ENCODE measurements at regions not wholly inside any gene's neighbourhood (a gene's known extent, or its start where the extent isn't known, plus 50 kb on each side); places are given as distances from the start of the nearest gene placed in this dataset.

DNA sequence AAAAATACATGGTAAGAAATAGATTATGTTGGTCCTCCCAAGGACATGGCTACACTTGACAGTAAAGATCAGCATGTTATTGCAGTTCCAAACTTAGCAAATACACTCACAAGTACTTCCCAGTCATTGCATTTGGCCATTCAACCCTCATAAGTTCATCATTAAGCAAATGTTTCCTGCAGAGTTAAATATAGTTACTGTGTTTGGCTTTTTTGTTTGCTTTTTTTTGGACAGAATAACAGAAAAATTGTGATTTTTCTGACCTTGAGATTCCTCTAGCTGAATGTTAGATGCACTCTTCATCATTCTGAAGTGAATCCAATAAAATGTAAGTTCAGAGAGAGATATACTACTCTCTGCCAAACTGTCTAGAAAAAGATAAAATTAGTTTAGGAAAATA is 295.3 kb downstream of the GPD2 start:
- H3K9me3 Mint-ChIP-seq (ENCODE audit: low read depth) = no peaks in the 10 kb centered on the region
- H3K36me3 Mint-ChIP-seq (ENCODE audit: low read depth) = no peaks in the 10 kb centered on the region
- no peak overlapping the region for H3K27ac Mint-ChIP-seq (ENCODE audit: unreplicated experiment)
- TF ChIP-seq CTCF (IDR thresholded peaks at IDR 0.05) = no peak
- DNase-seq (ENCODE audit: low spot score) = no peak
- H3K27me3 Mint-ChIP-seq (ENCODE audit: low read depth) = peaks cover 8% of the 10 kb centered on the region
- H3K4me3 Mint-ChIP-seq (ENCODE audit: unreplicated experiment) = no peak overlapping the region
- H3K4me1 Mint-ChIP-seq (ENCODE audit: low read depth) = no peaks in the 10 kb centered on the region

- TF ChIP-seq CTCF (IDR thresholded peaks at IDR 0.05) = no peak
- Mint-ChIP-seq H3K36me3 (ENCODE audit: low read depth) (no peaks in the 10 kb centered on the region), H3K4me3 (ENCODE audit: unreplicated experiment) (no peak overlapping the region), H3K27me3 (ENCODE audit: low read depth) (peaks cover 7% of the 10 kb centered on the region), H3K27ac (ENCODE audit: unreplicated experiment) (no peak overlapping the region), H3K4me1 (ENCODE audit: low read depth) (no peaks in the 10 kb centered on the region), H3K9me3 (ENCODE audit: low read depth) (no peaks in the 10 kb centered on the region)
- no peak for DNase-seq (ENCODE audit: low spot score)
Measured at GRCh38 chr2:156736950-156737349, 300.8 kb downstream of the GPD2 start.

GRCh38 chr2:156739301-156739700 is 303.1 kb downstream of the GPD2 start:
- H3K4me1 Mint-ChIP-seq (ENCODE audit: low read depth) = no peaks in the 10 kb centered on the region
- H3K36me3 Mint-ChIP-seq (ENCODE audit: low read depth) = no peaks in the 10 kb centered on the region
- DNase-seq (ENCODE audit: low spot score) = no peak
- no peak overlapping the region for H3K27ac Mint-ChIP-seq (ENCODE audit: unreplicated experiment)
- no peak for TF ChIP-seq CTCF (IDR thresholded peaks at IDR 0.05)
- H3K9me3 Mint-ChIP-seq (ENCODE audit: low read depth) = no peaks in the 10 kb centered on the region
- peaks cover 7% of the 10 kb centered on the region for H3K27me3 Mint-ChIP-seq (ENCODE audit: low read depth)
- no peak overlapping the region for H3K4me3 Mint-ChIP-seq (ENCODE audit: unreplicated experiment)

GRCh38 chr2:156745619-156746018 is 309.4 kb downstream of the GPD2 start:
- no peak overlapping the region for H3K4me3 Mint-ChIP-seq (ENCODE audit: unreplicated experiment)
- no peaks in the 10 kb centered on the region for H3K9me3 Mint-ChIP-seq (ENCODE audit: low read depth)
- no peaks in the 10 kb centered on the region for H3K4me1 Mint-ChIP-seq (ENCODE audit: low read depth)
- H3K27me3 Mint-ChIP-seq (ENCODE audit: low read depth) = peaks cover 14% of the 10 kb centered on the region
- DNase-seq (ENCODE audit: low spot score) = no peak
- no peak overlapping the region for H3K27ac Mint-ChIP-seq (ENCODE audit: unreplicated experiment)
- H3K36me3 Mint-ChIP-seq (ENCODE audit: low read depth) = no peaks in the 10 kb centered on the region
- TF ChIP-seq CTCF (IDR thresholded peaks at IDR 0.05) = no peak

DNA sequence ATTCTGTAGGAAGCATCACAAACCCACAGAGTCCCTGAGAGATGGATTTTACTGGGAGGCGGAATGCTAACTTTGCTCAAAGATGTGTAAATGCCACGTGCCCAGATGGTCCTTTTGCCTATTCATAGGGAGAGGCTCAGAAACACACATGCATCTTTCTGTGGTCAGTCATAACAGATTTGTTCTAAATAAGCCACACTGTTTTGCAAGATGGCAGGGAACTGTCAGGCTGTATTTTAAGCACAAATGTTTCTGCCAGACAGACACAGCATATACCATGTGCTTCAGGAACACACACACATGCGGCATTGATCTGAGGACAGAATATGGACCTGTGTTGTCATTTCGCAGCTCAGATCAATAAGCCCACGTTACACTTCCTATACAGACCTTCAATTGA is 312.0 kb downstream of the GPD2 start:
- H3K4me1 Mint-ChIP-seq (ENCODE audit: low read depth) = no peaks in the 10 kb centered on the region
- no peak for DNase-seq (ENCODE audit: low spot score)

More for the DNA sequence above, 312.0 kb downstream of the GPD2 start:
- Mint-ChIP-seq H3K27me3 (ENCODE audit: low read depth) (peaks cover 20% of the 10 kb centered on the region), H3K36me3 (ENCODE audit: low read depth) (no peaks in the 10 kb centered on the region), H3K27ac (ENCODE audit: unreplicated experiment) (no peak overlapping the region), H3K9me3 (ENCODE audit: low read depth) (no peaks in the 10 kb centered on the region), H3K4me3 (ENCODE audit: unreplicated experiment) (no peak overlapping the region)
- TF ChIP-seq CTCF (IDR thresholded peaks at IDR 0.05) = no peak
